Amygdala (tissue), 56 donors: ENCODE measurements at regions not wholly inside any gene's neighbourhood (a gene's known extent, or its start where the extent isn't known, plus 50 kb on each side); places are given as distances from the start of the nearest gene placed in this dataset.
"Not testable (repeated sequence)": the region's sequence is repeated elsewhere in the genome, so short reads cannot be mapped to it uniquely, and the experiment has no call there.

ENCODE experiments used
- DNase-seq, 56 donors: peaks; one replicate each; lab custom pipeline; 2025; lab: John Stamatoyannopoulos, UW

- DNase-seq = no peak
These were observed 68.0 kb upstream of the ZNF157 start for GRCh38 chrX:47302396-47302795.

GRCh38 chrX:47306471-47307023, 63.8 kb upstream of the ZNF157 start:
- DNase-seq = not testable (repeated sequence)

GRCh38 chrX:47311932-47312774, 58.2 kb upstream of the ZNF157 start:
- peak in 11 of 56 donors; percentile 0 to 32 (median 3) for DNase-seq

GRCh38 chrX:47313056-47313455, 57.3 kb upstream of the ZNF157 start:
- DNase-seq = no peak

- DNase-seq = peak in 2 of 56 donors; percentile 1 to 2
These were observed 53.9 kb upstream of the ZNF157 start for GRCh38 chrX:47316276-47317025.
